ENCODE measurements at regions not wholly inside any gene's neighbourhood (a gene's known extent, or its start where the extent isn't known, plus 50 kb on each side); places are given as distances from the start of the nearest gene placed in this dataset.

GRCh38 chr12:13450231-13451080, 253.9 kb downstream of the EMP1 start:
- DNase-seq (ENCODE audit: low spot score), result no peak
- no peak for FAIRE-seq

- DNase-seq (ENCODE audit: low spot score), result no peak
- no peak for FAIRE-seq
Observed at GRCh38 chr12:13444076-13444475, 247.6 kb downstream of the EMP1 start.

GRCh38 chr12:13443498-13443897, 247.0 kb downstream of the EMP1 start:
- FAIRE-seq, result no peak
- DNase-seq (ENCODE audit: low spot score), result no peak

- DNase-seq (ENCODE audit: low spot score) (no peak), FAIRE-seq (no peak)
Observed at GRCh38 chr12:13443028-13443427, 246.5 kb downstream of the EMP1 start.

GRCh38 chr12:13442457-13442856, 245.9 kb downstream of the EMP1 start:
- DNase-seq (ENCODE audit: low spot score) (no peak), FAIRE-seq (no peak)

- DNase-seq (ENCODE audit: low spot score) (no peak), FAIRE-seq (no peak)
Observed at GRCh38 chr12:13440844-13441243, 244.3 kb downstream of the EMP1 start.

GRCh38 chr12:13437541-13437940, 241.0 kb downstream of the EMP1 start:
- FAIRE-seq (peak; percentile 35), DNase-seq (ENCODE audit: low spot score) (no peak)

GRCh38 chr12:13436696-13437391, 240.3 kb downstream of the EMP1 start:
- FAIRE-seq (peak; percentile 92), DNase-seq (ENCODE audit: low spot score) (peak; percentile 81)

GRCh38 chr12:13436182-13436581, 239.7 kb downstream of the EMP1 start:
- FAIRE-seq, result no peak
- DNase-seq (ENCODE audit: low spot score), result no peak

GRCh38 chr12:13435235-13435933, 238.9 kb downstream of the EMP1 start:
- peak; percentile 20 for FAIRE-seq
- DNase-seq (ENCODE audit: low spot score), result no peak

GRCh38 chr12:13433768-13434167, 237.2 kb downstream of the EMP1 start:
- FAIRE-seq, result no peak

GRCh38 chr12:13431041-13431440, 234.5 kb downstream of the EMP1 start:
- no peak for FAIRE-seq
- DNase-seq (ENCODE audit: low spot score), result no peak

More at GRCh38 chr12:13433768-13434167, 237.2 kb downstream of the EMP1 start:
- no peak for DNase-seq (ENCODE audit: low spot score)

- DNase-seq (ENCODE audit: low spot score), result no peak
- FAIRE-seq, result no peak
Observed at GRCh38 chr12:13428538-13429265, 232.2 kb downstream of the EMP1 start.

GRCh38 chr12:13425766-13426165, 229.2 kb downstream of the EMP1 start:
- FAIRE-seq (peak; percentile 96), DNase-seq (ENCODE audit: low spot score) (peak; percentile 73)

GRCh38 chr12:13422291-13422690, 225.8 kb downstream of the EMP1 start:
- DNase-seq (ENCODE audit: low spot score) (no peak), FAIRE-seq (no peak)

- FAIRE-seq (no peak), DNase-seq (ENCODE audit: low spot score) (no peak)
Observed at GRCh38 chr12:13417516-13417915, 221.0 kb downstream of the EMP1 start.

- DNase-seq (ENCODE audit: low spot score) (no peak), FAIRE-seq (no peak)
Observed at GRCh38 chr12:13411287-13411686, 214.8 kb downstream of the EMP1 start.

- FAIRE-seq, result no peak
Observed at GRCh38 chr12:13405961-13406703, 209.6 kb downstream of the EMP1 start.

GRCh38 chr12:13404631-13405473, 208.3 kb downstream of the EMP1 start:
- FAIRE-seq (peak; percentile 30), DNase-seq (ENCODE audit: low spot score) (no peak)

More at GRCh38 chr12:13405961-13406703, 209.6 kb downstream of the EMP1 start:
- no peak for DNase-seq (ENCODE audit: low spot score)
